Esophagus squamous epithelium (tissue), 4 donors: ENCODE measurements at regions not wholly inside any gene's neighbourhood (a gene's known extent, or its start where the extent isn't known, plus 50 kb on each side); places are given as distances from the start of the nearest gene placed in this dataset.

ENCODE experiments used
- CTCF ChIP-seq, 6 experiments: fragments of 450-650 bp in 4 of 6; fragments of 200-600 bp in 2 of 6; sonication (generic) in 2 of 6; IDR thresholded peaks; one replicate each; pipeline ENCODE4 v1.5.1; 2016 to 2019; ENCODE audit warnings: antibody characterized with exemption in 6 of 6, mild to moderate bottlenecking in 4 of 6, moderate library complexity in 4 of 6
- POLR2A ChIP-seq, 4 donors: fragments of 450-650 bp; IDR thresholded peaks; one replicate each; pipeline ENCODE4 v1.6.1; 2017; ENCODE audit warnings: antibody characterized with exemption in 4 of 4, mild to moderate bottlenecking in 4 of 4, moderate library complexity in 3 of 4

- TF ChIP-seq CTCF (IDR thresholded peaks at IDR 0.05) = no peak
- no peak for TF ChIP-seq POLR2A (IDR thresholded peaks at IDR 0.05)
Measured at GRCh38 chr2:129014432-129014831, 695.8 kb upstream of the HS6ST1 start.
